Inferior parietal cortex (tissue), 1 donor: ENCODE measurements at regions not wholly inside any gene's neighbourhood (a gene's known extent, or its start where the extent isn't known, plus 50 kb on each side); places are given as distances from the start of the nearest gene placed in this dataset.

ENCODE experiments used
- DNase-seq: peaks from one replicate; pipeline ENCODE4 v3.0.0-alpha.2; 2016; ENCODE audit errors: extremely low spot score

DNA sequence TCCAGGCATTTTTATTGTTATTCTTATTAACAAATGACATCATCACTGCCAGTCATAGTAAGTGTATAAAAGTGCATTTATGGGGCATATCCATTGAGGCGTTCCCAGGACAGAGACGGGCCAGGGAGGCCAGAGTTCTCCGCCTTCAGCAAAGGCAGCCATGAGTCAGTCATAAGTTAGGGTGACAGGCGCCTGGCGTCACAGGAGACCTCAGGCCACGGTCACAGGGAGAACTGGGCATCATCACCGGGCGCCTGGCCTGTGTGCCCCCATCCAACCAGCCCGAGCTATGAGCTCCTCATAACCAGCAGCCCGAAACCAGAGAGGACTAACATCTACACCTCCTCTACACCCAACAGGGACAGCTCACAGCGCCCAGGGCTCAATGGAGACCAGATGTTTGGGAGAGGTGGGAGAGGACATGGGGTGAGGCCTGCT is 259.2 kb downstream of the DLL1 start:
- DNase-seq = no peak

DNA sequence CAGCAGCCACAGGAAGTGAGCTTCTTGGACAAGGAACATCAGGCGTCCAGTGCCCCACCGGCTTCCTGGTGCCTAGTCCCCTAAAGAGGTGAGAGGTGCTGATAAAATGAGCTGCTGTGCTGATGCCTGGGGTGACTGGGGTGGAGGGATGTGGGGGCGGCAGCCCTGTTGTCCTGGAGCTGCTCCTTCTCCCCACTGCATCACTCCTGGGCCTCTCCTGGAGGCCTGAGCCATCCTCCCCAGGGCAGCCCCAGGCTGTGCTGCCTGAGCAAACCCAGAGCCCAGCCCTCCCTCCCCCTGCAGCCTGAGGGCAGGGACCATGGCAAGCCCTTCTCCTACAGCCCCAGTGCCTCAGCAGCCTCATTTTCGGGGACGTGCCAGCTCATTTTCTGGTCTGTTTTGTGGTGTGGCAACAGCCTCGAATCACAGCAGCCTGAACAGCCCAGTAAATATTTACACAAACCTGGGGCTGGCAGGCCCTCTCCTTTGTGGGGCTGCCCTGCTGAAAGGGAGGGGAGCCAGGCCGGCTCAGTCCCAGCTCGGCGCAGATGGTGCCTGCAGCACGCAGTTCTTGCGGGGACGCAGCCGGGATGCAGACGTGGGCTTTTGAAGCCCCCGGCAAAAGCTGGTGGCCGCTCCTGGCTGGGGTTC is 259.9 kb downstream of the DLL1 start:
- DNase-seq = no peak

DNA sequence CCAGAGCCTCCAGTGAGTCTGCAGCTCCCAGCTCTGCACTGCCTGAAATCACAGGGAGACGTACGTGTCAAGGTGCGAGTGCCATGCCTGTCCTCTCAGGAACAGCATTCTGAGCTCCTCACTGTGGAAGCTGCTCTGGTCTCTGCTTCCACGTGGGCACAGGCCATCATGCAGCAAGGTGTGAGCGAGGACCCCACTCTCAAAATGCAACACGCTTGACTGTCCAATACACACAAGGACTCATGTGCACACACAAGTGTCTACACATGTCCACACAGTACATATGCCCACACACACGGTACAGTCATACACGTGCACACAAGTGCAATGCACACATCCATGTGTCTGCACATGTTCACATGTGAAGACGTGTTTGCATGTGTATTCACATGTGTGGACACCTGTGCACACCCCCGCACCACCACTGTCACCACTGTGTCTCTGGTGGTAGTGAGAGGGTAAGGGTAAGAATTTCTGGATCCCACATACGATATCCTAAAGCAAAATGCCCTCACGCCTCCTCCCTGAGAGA is 260.5 kb downstream of the DLL1 start:
- no peak for DNase-seq

DNA sequence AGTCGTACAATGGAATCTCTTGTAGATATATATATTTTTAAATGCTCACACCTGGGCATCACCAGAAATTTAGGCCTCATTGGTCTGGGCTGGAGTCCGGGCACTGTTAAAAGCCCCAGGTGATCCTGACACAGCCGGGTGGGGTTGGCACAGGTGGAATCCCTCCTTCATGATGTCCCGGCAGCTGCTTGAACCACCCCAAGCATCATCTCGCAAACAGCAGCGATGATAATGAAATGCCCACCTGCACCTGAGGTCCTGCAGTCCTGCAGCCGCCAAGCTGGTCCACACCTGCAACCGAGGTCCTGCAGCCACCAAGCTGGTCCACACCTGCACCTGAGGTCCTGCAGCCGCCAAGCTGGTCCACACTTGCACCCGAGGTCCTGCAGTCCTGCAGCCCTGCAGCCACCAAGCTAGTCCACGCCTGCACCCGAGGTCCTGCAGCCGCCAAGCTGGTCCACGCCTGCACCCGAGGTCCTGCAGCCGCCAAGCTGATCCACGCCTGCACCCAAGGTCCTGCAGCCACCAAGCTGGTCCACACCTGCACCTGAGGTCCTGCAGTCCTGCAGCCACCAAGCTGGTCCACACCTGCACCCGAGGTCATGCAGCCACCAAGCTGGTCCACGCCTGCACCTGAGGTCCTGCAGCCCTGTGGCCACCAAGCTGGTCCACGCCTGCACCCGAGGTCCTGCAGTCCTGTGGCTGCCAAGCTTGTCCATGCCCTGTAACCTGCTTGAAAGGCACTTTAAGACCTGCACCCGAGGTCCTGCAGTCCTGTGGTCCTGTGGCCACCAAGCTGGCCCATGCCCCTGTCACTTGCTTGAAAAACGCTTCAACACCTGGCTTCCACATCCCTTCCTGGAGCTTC is 261.2 kb downstream of the DLL1 start:
- no peak for DNase-seq

DNA sequence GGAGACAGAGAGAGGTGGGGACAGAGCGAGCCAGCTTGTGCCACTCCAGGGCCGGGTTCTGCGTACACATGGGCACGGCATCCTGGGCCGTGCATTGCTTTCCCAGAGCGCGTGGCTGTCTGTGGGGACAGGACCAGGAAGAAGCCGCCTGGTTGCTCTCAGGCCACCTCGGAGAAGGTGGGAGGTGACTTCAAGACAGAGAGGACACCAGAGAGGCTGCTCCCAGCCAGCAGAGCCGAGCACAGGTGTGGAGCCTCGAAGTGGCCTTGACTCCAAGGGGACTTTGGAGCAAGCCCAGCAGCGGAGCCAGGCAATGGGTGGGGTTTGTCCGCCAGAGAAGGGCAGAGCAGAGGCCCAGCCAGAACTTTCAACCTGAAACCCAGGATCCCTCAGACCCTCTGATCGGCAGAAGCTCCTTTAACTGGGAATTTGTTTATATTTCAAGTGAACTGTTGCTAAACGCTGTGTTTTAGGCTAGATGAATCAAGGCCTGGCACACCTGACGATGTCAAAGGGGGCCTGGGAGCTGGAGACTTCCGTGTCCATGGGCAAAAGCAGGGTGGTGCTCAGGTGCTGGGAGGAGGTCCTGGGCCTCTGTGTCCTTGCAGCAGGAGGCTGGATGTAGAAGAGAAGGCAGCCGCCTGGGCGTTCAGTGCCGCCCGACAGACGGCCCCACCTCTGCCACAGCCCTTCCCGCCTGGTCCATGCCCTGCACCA is 262.1 kb downstream of the DLL1 start:
- no peak for DNase-seq

DNA sequence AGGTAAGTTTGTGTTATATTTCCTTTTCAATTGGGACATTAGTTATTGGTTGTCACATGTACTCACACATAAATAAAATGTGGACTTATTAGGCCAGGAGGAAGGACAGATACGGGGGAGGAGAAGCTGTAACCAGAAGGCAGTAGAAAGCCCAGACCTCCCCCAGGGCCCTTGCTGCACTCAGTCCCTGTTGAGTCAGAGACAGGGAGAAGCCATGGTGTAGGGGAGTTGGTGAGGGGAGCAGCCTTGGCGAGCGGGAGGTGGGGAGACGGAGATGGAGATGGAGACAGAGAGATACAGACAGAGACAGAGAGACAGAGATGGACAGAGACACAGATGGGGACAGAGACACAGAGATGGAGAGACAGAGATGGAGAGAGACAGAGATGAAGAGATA is 263.2 kb downstream of the DLL1 start:
- DNase-seq = no peak

DNA sequence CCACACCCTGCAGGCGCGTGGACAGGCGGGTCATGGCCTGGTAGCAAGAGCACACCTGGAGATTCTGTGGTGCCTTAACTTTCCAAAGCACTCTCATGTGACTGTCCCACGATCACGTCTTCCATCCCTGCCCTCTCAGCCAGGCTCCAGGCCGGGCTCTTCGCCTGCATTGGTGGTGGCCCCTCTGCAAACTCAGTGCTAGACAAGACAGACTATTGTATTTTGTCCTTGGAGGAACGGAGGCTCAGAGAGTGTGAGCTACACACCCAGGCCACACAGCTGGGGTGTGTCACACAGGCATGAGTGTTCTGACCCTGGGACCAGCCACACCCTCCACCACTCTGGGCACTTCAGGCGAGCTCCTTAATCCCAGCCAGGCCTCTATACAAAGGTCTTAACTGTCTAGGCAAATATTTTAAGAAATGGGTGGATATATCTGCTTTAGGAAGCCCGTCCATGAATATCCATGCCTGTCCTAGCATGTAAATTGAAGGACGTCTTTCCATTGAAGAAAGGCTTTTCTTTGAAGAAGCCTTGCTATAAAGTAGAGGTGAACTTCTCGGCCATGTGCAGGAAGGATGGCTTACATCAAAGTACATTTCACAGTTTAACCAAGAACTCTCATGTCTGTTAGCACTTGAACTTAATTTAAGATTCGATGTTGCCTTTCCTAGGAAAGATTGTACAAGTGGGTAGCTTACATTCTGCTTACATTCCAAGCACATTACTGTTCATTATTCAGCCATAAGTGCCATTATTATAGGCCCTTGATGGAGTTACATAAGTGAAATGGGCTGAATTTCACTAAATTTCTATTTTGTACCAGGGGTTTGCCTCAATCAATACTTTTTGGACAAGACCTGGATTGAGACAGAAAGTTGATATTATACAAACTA is 263.9 kb downstream of the DLL1 start:
- DNase-seq = no peak

DNA sequence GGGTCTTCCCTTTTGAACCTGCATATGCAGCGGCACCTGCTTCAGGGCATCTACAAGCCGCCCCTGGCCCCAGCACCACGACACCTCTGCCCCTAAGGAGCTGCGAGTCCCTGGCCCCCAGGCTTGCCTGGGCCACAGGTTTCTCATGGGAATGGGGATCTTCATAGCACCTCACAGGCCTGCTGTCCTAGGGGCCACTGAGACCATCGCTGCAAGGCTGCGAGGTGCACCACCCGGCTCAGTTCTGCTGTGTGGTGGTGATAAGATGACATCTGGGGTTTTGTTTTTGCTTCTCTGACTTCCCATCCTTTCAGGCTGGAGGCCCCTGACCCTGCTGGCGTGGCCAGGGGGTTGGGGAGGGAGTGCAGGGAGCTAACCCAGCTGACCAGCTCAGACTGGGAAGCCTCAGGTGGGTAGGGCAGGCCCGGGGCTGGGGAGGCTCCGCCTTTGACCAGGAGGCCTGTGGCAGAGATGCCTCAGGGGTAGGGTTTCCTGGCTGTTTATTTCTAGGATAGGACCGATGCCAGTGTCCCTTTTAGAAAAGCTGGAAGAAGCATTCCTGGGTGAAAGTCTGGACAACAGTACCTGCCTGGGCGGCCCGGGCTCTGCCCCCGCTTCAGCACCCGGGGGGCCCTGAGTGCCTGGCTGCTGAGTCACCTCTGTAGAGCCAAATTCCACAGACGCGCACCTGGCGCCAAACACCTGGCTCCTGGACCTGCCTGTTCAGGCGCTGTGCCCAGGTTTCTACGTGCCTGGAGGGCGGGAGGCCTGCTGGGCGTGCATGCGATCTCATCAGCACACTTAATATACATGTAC is 264.7 kb downstream of the DLL1 start:
- DNase-seq = no peak

DNA sequence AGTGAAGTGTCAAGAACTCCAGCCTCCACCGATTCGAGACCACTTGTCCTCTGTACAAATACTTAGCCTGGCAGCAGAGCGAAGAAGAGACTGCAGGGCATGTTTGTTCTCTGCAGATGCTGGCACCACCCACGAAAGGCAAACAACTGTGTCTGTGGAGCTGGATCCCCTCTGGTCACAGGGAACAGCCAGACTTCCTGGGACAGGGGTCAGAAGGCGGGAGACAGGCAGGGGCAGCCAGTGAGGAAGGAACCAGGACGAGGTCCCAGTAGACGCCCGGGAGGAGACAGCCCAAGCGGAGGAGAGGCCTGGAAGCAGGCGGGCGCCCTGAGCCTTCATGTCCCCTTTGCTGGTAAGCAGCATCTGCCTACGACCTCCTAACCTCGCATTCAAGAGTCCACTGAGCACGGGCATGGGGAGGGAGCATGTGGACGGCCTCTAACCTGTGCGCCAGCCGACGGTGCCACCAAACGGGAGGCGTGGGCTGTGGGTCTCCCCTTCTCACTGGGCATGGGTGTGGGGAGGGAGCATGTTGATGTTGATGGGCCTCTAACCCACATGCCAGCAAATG is 265.5 kb downstream of the DLL1 start:
- no peak for DNase-seq

DNA sequence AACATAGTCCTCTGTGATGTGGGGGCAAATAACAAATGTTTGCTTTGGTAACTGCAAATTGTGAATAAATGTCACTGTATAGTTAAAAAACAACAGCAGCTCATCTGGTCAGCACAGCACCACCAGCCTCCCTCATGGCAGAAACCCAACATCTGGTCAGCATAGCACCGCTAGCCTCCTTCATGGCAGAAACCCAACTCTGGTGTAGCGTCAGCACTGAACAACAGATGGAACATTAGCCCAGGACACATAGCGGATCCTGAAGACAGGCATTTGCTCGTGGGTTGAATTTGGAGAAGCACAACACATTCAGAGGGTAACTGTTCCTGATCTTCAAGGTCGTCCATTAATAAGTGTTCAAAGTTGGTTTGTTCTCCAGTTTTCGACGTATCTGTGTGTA is 265.9 kb downstream of the DLL1 start:
- DNase-seq = peak; percentile 31

DNA sequence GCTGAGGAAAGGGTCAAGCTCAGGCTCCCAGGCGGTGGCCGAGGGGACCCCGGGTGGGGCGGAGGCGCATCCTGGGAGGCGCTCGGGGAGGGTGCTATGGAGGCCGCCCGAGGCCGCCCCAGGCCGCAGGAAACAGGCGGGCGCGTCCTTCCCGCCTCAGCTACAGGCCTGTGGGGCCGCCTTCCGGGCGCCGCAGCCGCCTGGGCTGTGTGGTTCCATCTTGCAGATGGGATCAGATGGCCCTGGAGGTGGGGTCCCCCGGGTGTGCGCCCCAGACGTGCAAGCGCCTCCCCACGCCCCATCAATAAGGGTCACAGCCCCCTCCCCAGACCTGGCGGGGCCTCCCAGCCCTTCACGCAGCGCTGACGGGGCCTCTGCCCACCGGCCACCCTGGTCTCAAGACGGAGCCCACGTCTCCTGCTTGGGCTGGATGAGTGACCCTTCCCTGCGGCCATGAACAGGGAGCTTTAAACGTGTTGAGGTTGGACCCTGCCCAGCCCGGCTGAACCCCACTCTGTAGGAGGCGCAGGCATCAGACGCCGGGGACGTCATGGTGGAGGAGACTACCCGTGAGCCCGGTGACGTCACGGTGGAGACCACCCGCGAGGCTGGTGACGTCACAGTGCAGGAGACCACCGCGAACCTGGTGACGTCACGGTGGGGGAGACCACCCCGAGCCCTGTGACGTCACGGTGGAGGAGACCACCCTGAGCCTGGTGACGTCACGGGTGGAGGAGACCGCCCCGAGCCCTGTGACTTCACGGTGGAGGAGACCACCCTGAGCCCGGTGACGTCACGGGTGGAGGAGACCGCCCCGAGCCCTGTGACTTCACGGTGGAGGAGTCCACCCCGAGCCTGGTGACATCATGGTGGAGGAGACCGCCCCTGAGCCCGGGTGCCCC is 267.0 kb downstream of the DLL1 start:
- DNase-seq = no peak

DNA sequence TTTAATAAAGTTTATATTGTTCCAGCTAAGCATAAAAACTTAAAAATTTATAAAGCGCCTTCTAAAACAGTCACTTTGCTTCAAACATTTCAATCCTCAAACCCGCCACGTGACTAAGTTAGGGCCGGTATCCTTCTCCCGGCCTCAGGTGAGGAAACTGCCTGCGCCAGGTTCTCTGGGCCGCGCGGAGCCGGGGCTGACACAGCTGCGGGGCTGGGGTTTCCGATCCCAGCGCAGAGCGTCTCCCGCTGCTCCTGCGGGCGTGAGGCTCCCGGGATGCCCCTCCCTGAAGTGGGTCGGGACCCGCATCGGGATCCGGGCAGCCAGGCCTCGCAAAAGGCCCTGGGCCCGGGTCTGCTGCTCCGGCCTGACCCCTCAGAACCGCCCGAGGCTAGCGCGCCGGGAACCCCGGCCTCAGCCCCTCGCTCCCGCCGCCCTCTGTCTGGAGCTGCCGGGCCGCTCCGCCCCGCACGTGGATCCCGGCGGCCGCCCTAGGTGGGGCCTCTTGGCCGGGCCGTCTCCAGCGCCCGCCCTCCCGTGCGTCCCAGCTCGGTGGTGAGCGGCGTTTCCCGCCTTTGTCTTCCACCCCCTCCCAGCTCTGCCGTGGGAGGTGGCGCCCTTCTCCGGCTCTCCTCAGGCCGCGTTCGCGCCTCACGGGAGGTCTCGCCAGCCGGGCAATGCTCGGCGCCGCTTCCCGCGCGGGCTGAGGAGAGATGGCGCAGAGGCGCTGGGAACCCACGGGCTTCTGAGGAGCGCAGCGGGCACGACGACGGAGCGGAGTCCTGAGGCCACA is 267.9 kb downstream of the DLL1 start:
- no peak for DNase-seq

DNA sequence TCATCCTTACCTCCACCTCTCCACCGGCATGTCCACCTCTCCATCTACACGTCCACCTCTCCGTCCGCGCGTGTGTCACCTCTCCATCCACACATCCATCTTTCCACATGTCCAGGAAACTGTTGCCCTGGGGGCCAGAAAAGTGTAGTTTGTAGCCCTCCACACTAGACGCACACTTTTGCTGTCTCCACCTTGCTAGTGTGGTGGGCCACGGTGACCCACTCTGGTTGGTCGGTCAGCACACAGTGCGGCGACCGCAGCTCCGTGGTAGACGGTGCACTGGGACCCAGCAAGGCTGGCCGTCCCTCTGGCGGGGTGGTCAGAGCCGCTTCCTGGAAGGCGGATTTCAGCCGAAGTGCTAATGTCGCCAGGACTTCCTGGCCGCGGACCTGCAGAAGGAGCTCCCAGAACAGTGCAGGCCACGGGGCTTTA is 268.6 kb downstream of the DLL1 start:
- DNase-seq = no peak

DNA sequence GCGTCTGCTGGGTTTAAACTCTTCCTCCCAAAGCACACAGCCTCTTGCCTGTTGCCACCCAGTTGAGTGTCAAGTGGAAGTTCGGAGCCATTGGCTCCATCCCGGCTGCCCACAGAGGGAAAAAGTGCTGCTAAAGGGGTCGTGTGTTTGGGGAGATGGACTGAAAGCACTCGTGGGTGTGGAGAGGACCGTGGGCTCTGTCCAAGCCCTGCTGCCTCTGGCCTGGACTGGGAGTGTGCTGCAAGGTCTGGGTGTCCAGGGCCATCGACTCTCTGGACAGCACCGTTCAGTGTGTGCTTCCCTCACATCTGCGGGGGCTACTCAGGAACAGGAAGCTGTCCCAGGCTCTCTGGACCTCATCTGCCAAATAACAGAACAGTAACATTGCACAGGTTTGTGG is 269.3 kb downstream of the DLL1 start:
- DNase-seq = no peak

DNA sequence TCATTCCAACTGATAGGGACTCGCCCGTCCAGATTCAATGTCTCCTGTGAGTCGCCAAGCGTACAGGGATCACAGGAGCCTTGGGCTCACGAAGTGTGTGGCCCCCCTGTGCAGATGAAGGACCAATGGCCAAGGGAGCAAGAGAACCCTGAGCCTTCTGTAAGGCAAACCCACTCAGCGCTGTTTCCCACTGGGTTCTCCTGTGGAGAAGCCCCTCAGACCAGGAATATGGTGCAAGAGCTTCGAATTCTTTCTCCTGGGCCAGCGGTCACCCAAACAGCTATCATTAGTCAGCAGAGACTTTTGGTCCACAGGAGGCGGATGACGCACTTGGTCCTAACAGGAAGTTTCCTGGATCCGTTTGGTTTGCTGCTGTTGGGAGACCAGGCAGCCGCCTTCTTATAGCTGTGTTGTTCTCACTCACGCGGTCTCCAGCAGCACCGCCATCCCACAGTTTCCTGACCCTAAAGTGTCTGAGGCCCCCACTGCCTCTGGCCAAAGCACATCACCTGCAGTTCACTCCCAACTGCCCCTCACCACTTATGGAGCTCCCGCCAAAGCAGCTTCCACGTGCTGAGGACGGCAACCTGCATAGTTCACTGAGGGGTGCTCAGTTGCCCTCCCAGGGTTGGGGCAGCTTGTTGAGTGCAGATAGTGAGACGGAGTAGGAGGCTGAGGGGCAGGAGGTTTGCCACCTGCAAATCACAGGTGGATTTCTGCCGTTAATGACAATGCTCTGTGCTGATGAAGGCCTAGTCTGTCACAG is 268.6 kb downstream of the ERMARD start:
- no peak for DNase-seq

DNA sequence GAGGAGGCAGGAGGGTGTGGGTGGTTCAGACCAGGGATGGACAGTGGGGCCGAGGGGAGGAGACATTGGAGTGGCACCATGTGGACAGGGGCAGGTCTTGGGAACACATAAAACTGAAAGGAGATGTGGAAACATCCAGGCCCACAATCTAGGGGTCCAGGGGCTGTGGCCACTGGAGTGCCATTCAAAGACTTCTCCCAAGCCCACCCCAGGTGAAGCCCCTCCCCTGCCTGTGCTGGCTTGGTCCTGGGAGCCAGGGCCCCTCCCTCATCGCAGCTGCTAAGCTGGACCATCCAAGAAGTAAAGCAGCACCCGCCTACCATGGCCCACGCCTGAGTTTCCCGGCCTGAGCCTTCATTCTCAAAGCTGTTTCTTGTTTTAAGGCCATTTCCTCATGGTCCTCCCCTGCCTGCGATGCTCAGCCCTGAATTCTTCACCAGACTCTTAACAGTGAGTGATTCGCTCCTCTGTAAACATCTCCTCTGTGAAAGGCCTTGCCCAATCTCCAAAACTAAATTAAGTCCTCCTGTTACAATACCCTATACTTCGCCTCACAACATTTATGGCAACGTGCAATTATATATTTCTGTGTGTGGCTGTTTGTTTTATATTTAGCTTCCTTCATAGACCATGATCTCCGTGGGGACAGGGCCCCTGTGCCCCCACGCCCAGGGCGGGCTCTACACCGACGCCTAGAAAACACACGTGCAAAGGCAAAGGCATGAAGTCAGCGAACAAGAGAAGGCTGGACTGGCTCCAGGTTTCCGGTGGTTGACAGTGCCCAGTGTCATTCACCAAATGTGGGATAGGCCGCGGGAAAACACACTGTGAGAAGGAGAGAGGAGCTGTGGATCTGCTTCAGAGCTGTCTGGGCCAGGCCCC is 267.8 kb downstream of the ERMARD start:
- no peak for DNase-seq
